SW480 (cell line): ENCODE measurements at regions not wholly inside any gene's neighbourhood (a gene's known extent, or its start where the extent isn't known, plus 50 kb on each side); places are given as distances from the start of the nearest gene placed in this dataset.
A peak's percentile ranks its signal among the peaks of the same experiment; 100 is the strongest.
"Not testable (repeated sequence)": the region's sequence is repeated elsewhere in the genome, so short reads cannot be mapped to it uniquely, and the experiment has no call there.

Experiments used
- DNase-seq: peaks from one replicate; pipeline ENCODE4 v3.0.0-alpha.2; 2016; ENCODE audit warnings: low spot score

DNA sequence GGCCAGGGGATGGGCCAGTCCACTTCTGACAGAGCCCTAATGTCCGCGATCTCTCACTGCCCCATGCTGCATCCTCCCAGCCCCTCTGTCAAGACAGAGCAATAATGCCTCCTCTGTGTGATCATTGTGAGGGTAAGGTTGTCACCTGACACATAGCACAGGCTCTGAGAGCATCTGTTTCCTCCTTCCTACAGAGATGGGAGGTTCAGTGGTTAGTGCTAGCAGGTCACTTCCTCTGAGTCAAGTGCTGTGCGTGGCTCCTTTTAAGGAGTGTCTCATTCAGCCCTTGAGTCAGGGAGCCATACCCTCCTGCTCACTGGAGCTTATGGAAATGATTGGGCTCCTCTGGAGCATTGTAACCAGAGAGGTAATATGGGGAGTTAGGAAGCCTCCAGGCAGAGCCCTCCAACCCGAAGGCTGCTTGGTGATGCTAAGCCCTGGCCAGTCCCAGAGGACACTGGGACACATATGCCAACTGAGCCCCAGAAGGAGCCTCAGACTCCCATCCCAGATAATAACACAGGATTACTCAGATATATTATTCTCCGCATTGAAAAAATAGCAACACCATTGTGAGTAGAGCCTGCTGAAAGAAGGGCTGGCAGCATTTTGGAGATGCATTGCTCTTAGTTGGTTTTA, 189.0 kb downstream of the GALNT1 start:
- DNase-seq: no peak

GRCh38 chr18:35771172-35771571, 189.6 kb downstream of the GALNT1 start:
- DNase-seq: no peak

- no peak for DNase-seq
Observed at GRCh38 chr18:35775887-35776286, 194.3 kb downstream of the GALNT1 start.

GRCh38 chr18:35776473-35776872, 194.9 kb downstream of the GALNT1 start:
- no peak for DNase-seq

DNA sequence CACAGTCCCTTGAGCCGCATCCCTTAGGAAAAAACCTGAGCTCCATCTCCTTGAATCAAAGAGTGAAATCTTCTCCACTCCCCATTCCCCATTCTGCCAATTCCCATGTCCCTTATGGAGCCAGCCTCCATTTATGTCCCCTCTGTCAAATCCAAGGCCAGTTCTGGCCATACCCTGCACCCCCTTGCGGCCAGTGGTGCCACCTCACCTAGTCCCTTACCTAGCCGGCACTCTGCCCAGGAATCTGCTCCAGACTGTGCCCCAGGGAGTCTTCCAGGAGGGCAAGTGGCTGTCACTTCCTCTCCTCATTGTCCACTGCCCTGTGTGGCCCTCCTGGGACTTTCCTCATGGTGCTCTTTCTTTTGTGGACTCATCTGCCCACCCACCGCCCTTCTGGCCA, 195.4 kb upstream of the RMP24 start:
- DNase-seq: peak; percentile 5

DNA sequence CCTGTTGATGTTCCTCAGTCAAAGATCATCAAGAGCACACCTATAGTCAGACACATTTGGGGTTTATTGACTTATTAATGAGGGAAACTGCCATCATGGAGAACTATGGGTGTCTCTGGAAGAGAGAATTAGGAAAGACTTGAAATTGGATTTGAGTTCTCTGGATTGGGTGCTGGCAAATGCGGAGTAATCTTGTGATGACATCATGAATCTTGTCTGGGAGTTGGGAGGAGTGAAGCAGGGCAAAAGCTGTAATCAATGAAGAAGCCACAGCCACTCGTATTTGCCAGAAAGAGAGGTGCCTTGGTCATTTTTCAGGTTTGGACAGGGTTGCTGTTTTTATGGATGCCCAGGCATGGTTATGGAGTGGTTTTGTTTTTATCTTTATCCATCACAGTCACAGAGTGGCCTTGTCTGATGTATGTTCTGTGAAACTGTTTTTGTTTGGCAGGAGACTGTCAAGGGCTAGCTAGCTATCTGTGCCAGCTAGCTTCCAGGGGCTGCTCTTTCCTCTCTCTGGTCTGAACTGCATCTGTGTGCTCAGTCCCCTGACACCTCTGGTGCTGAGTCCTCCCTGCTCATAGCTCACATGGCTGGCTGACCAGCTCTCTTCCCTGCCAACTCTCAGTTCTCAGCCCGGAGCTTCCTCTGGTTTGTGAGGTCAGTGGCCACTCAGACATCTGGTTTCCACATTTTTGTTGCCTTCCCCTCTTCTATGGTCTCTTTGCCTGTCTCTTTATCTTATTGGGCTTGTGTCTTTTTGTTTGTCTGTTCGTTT, 193.4 kb upstream of the RMP24 start:
- DNase-seq: no peak

- no peak for DNase-seq
Observed at GRCh38 chr18:35780937-35781336, 191.5 kb upstream of the RMP24 start.

GRCh38 chr18:35782926-35783325, 189.6 kb upstream of the RMP24 start:
- no peak for DNase-seq

- DNase-seq: peak; percentile 20
Observed at GRCh38 chr18:35786365-35787042, 186.0 kb upstream of the RMP24 start.

DNA sequence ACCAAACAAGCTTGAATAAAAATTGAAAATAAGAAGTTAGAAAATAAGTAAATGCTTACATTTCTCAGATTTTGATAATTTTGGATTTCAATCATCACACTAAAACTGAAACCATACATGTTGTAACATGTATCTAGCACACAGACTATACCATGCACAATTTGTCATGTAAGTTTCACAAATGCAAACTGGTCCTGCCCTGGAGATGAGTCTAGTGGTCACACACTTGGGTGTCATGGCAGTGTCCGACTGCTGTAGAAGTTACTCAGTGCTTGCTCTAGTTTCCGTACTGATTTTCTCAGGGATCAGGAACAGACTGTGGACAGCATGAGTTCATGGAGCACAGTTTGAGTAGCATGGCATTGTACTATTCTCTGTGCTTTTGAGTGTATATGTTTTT, 182.9 kb upstream of the RMP24 start:
- no peak for DNase-seq

- DNase-seq: no peak
Observed at GRCh38 chr18:35797948-35798347, 174.5 kb upstream of the RMP24 start.

DNA sequence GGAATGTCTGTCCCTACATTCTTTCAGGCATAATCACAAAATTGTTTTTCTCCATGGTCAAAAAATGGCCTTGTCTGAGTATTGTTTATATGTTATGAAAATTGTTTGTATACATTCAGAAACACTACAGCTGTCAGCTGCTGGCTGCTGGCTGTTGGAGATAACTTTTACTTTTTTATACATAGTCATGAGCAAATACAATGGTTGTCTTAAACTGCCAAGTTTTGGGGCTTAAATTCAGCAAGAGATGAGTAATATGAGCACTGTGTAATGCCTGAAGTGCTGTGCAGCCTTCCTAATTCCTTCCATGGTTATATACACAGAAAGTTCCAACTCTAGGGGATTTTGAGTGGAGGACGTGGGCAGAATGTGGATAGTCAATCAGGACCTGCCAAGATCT, 168.9 kb upstream of the RMP24 start:
- no peak for DNase-seq

DNA sequence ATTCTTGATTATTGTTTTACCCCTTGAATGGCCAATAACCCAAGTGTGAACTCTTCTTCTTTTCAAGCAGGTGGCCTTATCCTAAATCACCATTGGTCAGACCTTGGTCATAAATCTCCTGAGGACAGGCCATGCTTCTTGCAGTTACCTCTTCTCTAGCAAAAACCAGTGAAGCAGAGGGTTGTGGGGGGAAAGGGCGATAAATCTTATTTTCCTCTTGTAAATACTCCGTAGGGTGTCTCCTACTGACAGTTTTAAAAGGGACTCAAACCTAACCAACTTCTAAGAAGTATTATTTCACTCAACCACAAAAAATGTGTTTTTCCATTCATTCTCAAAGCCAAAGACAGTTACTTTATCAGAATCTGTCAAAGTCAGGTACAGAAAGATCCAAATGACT, 168.1 kb upstream of the RMP24 start:
- DNase-seq: no peak

- no peak for DNase-seq
Observed at GRCh38 chr18:35807811-35808335, 164.6 kb upstream of the RMP24 start.

DNA sequence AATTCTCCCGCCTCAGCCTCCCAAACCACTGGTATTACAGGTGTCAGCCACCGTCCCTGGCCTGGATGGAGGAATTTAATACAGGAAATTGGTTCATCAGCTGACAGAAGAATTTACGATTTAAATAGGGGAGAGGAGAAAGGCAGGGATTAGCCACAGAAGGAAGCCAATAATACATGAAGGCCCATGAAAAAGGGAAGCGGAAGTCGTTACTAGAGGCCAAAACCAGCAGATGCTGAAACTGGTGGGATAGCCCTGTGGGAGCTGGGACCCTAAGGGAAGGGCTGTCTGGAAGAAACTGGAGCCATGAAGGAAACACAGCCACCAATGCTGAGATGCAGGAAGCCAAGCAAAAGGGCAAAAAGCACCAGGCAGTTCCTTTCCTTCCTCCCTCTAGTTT, 163.7 kb upstream of the RMP24 start:
- no peak for DNase-seq

DNA sequence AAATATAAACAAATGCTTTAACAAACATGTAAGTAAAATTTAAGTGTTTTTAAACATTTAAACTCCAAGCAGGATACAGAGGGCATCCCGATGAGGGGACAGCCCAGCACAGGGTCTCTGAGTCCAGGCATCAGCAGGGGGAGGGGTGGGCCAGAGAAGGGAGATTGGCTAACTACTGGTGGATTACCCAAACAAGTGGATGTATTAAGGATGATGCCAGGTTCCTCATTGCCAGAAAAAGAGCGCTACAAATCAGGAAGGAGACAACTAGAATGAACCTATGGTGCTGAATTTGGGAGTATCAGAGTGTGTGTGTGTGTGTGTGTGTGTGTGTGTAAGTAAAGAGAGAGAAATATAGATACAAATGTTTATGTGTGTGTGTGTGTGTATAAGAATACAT, 162.0 kb upstream of the RMP24 start:
- DNase-seq: no peak

- DNase-seq: no peak
Observed at GRCh38 chr18:35811896-35812295, 160.6 kb upstream of the RMP24 start.

- not testable (repeated sequence) for DNase-seq
Observed at GRCh38 chr18:35815011-35815410, 157.5 kb upstream of the RMP24 start.

DNA sequence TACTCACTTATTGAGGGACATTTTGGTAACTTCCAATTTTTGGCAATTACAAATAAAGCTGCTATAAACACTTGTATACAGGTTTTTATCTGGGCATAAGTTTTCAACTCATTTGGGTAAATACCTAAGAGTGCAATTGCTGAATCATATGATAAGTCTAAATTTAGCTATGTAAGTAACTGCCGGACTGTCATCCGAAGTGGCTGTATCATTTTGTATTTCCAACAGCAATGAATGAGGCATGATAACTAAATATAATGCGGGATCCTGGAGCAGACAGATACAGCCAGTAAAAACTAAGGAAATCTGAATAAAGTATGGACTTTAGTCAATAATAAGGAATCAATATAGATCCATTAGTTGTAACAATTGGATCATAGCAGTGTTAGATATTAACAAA, 156.5 kb upstream of the RMP24 start:
- DNase-seq: no peak

DNA sequence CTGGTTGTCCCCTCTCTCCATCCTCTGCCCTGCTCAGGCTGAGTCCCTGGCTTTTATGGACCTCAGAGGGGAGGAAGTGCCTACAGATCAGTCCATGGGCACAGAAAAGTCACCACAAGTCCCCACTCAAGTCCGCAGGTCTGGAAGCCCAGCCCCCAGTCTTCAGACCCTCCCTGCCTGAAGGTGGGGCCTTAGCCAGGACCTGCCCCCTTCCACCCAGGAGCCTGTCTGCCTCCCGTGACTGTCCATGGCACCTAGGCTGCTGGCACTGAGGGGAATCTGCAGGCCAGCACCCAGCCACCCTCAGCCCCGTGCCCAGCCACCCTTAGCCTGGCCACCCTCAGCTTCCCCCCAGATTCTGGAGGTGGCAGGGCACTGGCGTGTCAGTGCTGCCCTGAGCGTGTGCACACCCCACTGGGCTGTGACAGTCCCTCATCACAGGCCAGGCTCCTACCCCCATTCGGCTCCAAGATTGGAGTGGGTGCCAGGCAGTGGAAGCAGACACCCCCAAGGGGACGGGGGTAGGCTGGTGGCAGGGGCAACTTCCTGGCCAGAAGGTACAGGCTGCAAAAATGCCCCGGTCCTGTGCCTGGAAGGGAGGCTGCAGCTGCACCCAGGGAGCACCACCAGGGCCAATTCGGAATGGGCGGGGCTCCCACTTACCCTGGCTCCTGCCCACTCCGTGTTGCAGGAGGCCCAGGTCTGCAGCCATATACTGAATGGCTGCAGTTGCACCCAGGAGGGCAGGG, 154.7 kb upstream of the RMP24 start:
- no peak for DNase-seq

DNA sequence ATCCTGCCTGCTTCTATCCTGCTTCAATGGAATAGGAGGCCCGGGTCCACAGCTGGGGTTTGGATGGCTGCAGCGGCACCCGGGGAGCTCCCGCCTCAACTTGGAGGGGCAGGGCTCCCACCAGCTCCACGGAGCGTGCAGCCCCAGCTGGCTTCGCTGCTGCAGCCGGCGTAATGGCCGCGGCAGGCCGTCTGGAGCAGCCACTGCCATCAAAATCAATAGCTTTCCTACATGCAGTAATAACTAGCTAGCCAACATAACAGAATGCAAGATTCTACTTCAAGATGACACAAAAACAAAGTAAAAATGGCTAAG, 154.2 kb upstream of the RMP24 start:
- no peak for DNase-seq

GRCh38 chr18:35822413-35822812, 150.1 kb upstream of the RMP24 start:
- no peak for DNase-seq

DNA sequence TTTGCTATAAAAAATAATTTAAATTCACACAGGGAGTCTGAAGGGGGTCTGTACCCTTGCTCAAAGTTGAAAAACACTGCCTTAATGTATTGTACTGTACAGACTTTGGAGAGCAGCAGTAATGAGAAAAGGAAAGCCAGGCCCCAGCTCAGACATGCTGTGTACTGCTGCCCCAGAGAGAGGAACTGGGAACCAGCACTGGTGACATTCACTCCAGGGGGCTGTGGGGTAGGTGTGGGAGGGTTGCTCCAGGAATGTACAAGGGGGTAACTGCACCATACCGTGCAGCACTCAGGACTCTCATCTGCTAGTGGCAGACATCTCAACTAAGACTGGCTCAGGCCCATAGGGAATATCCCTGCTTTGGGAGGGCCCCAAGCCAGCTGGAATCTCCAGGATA, 146.0 kb upstream of the RMP24 start:
- no peak for DNase-seq
